ENCODE measurements at regions not wholly inside any gene's neighbourhood (a gene's known extent, or its start where the extent isn't known, plus 50 kb on each side); places are given as distances from the start of the nearest gene placed in this dataset.

GRCh38 chr3:5045961-5046360 is 66.7 kb downstream of the BHLHE40 start:
- TF ChIP-seq, protein P1, sequence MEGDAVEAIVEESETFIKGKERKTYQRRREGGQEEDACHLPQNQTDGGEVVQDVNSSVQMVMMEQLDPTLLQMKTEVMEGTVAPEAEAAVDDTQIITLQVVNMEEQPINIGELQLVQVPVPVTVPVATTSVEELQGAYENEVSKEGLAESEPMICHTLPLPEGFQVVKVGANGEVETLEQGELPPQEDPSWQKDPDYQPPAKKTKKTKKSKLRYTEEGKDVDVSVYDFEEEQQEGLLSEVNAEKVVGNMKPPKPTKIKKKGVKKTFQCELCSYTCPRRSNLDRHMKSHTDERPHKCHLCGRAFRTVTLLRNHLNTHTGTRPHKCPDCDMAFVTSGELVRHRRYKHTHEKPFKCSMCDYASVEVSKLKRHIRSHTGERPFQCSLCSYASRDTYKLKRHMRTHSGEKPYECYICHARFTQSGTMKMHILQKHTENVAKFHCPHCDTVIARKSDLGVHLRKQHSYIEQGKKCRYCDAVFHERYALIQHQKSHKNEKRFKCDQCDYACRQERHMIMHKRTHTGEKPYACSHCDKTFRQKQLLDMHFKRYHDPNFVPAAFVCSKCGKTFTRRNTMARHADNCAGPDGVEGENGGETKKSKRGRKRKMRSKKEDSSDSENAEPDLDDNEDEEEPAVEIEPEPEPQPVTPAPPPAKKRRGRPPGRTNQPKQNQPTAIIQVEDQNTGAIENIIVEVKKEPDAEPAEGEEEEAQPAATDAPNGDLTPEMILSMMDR (IDR thresholded peaks at IDR 0.05; ENCODE audit: borderline replicate concordance, extremely low read depth, low read length, poor library complexity, severe bottlenecking), result no peak
- TF ChIP-seq EZH2 (IDR thresholded peaks at IDR 0.05; ENCODE audit: borderline replicate concordance, low read depth, low read length, severe bottlenecking), result no peak
